Anterior cingulate cortex (tissue), 58 donors: ENCODE measurements at regions not wholly inside any gene's neighbourhood (a gene's known extent, or its start where the extent isn't known, plus 50 kb on each side); places are given as distances from the start of the nearest gene placed in this dataset.

Source experiments
- DNase-seq, 58 donors: peaks; one replicate each; lab custom pipeline; 2025; lab: John Stamatoyannopoulos, UW

DNA sequence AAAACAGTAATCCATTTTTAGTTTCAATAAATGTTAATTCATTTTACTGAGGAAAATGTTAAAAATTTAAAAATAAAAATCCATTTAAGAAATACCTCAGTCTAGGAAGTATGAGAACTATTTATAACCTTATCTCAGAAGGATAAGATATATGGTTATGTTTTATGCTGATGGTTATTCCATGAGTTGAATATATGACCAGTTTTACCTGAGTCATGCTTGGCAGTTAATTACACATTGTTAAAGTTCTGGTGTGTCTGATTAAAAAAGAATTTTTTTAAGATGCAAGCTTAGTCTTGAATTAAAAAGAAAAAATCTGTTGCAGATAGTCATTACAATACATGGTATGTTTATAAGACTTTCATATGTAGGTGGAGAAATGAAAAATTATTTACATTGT lies 191.7 kb downstream of the ARL4A start:
- DNase-seq: no peak

DNA sequence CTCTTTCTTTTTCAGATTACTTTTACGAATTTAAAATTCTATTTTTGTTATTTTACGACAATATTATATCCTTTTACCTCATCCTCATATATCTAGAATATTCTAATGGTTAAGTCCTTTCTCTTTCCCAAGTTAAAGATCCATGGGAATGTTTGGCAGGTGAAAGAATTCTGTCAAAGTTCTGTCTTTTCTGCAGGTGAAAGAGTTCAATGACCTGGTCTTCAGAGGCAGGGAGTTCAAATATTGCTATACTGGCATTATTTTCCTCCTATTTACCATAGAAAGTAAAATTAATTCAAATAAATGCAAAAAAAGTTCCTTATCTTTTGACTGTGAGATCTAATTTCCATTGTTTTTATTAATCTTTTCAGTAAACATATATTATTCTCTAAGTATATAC lies 194.3 kb downstream of the ARL4A start:
- no peak for DNase-seq

DNA sequence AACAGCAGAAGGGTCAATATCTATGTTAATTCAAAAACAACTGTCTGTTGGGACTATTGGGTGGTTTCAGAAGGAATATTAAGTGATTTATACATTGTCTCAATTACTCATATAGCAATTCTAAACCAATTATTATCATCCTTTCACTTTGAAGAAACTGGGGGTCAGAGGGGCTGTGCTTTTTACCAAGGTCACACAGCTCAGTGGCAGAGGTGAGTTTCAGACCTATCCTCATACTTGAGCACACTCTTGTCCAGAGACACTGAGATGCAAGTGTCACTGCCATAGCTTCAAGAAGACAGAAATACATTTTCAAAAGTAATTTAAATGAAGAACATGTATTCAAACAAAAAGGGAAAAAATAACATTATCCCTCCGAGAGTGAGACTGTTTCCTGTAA lies 195.3 kb downstream of the ARL4A start:
- no peak for DNase-seq

- no peak for DNase-seq
Measured at GRCh38 chr7:12884033-12884432, 196.6 kb downstream of the ARL4A start.

DNA sequence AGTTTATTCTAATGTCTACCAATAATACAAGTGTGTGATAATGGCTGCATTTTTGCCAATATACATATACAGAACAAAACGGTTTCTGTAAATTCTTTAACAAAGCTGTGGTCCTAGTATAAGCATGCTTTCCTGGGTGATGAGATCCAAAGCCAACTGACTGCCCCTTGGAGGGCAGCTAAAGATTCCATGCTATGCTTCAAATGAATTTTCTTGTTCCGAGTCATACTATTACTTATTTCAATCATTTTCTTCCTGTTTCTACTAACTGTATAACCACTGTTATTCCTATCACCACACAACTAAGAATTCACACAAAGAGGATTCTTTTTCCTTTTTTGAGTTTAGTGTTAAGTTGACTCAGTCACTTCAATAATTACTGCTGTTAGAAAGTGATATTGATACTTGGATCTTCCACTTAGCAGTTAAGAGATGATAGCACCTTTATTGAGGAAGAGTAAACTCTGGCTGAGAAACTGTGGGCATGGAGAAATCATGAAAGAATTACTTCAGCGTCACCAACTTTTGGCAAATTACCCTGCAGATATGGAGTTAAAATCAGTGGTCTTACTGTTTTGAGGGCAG lies 197.5 kb downstream of the ARL4A start:
- DNase-seq: no peak

- no peak for DNase-seq
Measured at GRCh38 chr7:12888717-12889116, 201.3 kb downstream of the ARL4A start.

GRCh38 chr7:12889391-12889790 lies 202.0 kb downstream of the ARL4A start:
- no peak for DNase-seq

- no peak for DNase-seq
Measured at GRCh38 chr7:12890586-12890985, 203.2 kb downstream of the ARL4A start.

GRCh38 chr7:12893292-12893691 lies 205.9 kb downstream of the ARL4A start:
- DNase-seq: no peak

DNA sequence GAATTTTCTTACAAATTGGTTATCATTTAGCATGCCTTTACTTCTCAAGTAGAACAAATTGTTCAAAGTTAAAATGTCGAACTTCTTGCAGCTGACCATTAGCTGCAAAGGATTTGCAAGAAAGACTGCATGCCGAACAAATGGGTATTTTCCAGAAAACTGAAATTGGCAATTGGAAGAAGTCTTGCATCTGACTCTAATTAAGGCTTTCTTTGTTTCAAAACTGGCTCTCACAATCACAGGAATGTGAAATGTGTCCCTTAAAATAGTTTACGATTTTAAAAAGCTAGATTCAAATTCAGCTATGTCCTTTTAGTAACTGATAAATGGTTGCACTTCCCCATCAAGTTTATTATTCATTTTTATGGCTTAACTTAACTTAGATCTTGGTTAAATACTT lies 207.9 kb downstream of the ARL4A start:
- DNase-seq: no peak

DNA sequence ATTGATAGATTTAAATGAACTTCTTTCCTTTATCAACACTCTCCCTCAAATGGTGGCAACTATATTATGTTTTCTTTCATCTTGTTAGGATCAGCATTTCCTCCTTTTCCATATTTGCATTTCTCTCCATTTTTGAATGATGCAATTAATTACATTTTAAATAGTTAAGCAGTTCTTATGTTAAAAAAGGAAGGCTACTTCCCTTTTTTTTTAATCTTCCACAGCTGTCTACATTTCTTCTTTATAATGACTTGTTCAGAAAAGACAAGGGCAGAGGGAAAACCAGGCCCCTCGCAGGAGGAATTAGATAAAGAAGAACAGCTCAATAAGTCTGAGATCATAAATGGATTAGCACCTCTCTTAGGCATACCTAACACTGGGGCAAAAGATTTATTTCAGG lies 208.9 kb downstream of the ARL4A start:
- no peak for DNase-seq

GRCh38 chr7:12898004-12898403 lies 210.6 kb downstream of the ARL4A start:
- DNase-seq: no peak

GRCh38 chr7:12898620-12899019 lies 211.2 kb downstream of the ARL4A start:
- DNase-seq: no peak

DNA sequence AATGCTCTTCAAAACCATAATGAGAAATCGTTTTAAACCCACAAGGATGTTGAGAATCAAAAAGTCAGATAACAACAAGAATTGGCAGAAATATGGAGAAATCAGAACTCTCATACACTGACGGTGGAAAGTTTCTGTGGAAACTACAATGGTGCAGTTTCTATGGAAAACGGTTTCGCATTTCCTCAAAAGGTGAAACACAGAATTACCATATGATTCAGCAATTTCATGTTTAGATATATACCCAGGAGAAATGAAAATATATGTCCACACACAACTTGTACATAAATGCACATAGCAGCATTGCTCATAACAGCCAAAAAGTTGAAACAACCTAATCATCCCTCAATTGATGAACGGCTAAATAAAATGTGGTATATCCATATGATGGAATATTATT lies 218.2 kb downstream of the ARL4A start:
- DNase-seq: no peak

DNA sequence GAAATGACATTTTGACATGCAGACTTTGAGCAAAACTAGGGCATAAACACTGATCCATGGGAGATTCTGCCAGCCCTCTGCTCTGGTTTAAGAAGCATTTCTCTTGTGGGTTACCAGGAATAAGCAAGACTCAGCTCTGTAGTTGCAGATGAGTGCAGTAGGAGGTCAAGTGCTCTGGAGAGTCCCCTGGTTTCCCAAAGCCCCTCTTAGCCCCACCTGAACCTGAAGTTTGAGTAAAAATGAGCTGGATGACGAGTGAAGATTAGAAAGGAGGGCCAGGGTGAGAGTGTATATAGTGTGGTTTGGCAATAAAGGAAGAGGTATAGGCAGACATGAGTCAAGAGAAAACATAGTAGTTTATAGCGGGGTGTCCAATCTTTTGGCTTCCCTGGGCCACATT lies 220.3 kb downstream of the ARL4A start:
- no peak for DNase-seq

DNA sequence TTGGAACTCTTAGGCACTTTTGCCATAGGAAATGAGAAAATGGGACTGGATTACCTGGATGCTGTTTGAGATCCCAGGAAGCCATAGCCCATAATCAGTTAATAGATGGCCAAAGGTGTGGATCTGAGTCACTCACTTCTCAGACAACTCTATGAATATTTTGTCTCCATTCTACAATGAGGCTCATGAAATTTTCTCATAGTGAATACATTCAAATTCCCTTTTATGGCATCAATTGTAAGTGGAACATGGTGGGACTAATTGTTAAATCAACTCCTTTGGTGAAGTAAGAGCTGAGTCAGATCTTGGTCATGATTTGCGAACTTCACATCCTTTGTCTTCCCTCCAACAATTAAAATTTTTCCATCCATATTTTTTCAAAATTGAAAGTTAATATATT lies 222.1 kb downstream of the ARL4A start:
- no peak for DNase-seq

- DNase-seq: peak in 9 of 58 donors; percentile 1 to 31 (median 12)
Measured at GRCh38 chr7:12911053-12911452, 223.6 kb downstream of the ARL4A start.

- no peak for DNase-seq
Measured at GRCh38 chr7:12913002-12913401, 225.6 kb downstream of the ARL4A start.

- no peak for DNase-seq
Measured at GRCh38 chr7:12917801-12918200, 230.4 kb downstream of the ARL4A start.

DNA sequence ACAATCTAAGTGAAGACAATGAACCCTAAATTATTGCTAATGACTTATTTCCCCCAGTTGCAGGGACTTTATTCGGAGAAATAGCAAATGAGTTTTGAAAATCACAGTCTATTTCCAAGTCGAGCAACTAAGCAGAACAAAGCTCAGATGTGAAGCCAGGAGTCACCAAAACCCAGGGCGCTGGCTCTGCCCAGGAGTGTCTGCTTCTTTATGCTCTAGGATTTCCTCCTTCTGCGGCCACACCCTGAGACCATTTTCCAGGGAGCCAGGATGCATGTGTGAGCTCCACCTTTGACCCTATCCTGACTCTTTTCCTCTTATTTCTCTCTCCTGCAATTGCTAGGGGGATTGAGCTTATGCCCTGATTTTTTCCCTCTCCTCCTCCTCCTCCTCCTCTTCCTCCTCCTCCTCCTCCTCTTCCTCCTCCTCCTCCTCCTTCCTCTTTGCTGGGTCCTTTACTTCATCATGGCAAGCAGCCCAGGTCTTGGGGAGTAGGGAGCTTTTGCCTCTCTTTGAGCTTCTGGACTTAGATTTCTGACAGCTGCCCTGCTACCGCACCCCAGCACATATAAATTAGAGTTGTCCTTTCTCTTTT lies 234.4 kb downstream of the ARL4A start:
- no peak for DNase-seq

DNA sequence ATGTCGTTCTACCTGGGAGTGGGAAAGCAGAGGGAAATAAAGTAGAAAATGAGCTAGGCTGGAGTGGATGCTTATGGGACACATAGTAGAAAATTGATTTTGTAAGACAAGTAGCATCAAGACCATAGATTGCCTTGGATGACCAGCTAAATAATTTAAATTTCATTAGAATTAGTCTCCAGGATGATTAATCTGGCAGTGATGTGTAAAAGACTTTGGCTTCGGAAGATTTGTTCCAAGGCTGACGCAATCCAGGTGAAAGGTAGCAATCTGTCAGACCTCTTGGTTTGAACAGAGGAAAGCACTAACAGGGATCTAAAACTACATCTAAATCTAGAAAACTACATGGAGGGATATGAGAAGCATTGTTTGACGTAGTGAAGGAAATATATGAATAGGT lies 236.5 kb downstream of the ARL4A start:
- DNase-seq: no peak

GRCh38 chr7:12926206-12926605 lies 238.8 kb downstream of the ARL4A start:
- DNase-seq: no peak
